IgD-negative memory B cell (primary cell): ENCODE measurements at regions not wholly inside any gene's neighbourhood (a gene's known extent, or its start where the extent isn't known, plus 50 kb on each side); places are given as distances from the start of the nearest gene placed in this dataset.

Source experiments
- H3K27ac Mint-ChIP-seq, 3 donors: one replicate each; pipeline ENCODE4 v1.8.0; 2020 to 2022; ENCODE audit warnings: mild to moderate bottlenecking in 3 of 3, mixed read lengths in 3 of 3, moderate library complexity in 1 of 3
- H3K27me3 Mint-ChIP-seq: one replicate; pipeline ENCODE4 v1.8.0; 2021; ENCODE audit warnings: mixed read lengths
- H3K36me3 Mint-ChIP-seq: one replicate; pipeline ENCODE4 v1.8.0; 2020; ENCODE audit warnings: mild to moderate bottlenecking, mixed read lengths
- H3K4me1 Mint-ChIP-seq, 3 donors: one replicate each; pipeline ENCODE4 v1.8.0; 2020 to 2022; ENCODE audit warnings: mixed read lengths in 3 of 3, mild to moderate bottlenecking in 1 of 3
- H3K4me3 Mint-ChIP-seq, 4 donors: one replicate each; pipeline ENCODE4 v1.8.0; 2020 to 2022; ENCODE audit warnings: mild to moderate bottlenecking in 4 of 4, mixed read lengths in 4 of 4, moderate library complexity in 3 of 4
- H3K9me3 Mint-ChIP-seq, 3 donors: one replicate each; pipeline ENCODE4 v1.8.0; 2020 to 2021; ENCODE audit warnings: mixed read lengths in 3 of 3, mild to moderate bottlenecking in 1 of 3

DNA sequence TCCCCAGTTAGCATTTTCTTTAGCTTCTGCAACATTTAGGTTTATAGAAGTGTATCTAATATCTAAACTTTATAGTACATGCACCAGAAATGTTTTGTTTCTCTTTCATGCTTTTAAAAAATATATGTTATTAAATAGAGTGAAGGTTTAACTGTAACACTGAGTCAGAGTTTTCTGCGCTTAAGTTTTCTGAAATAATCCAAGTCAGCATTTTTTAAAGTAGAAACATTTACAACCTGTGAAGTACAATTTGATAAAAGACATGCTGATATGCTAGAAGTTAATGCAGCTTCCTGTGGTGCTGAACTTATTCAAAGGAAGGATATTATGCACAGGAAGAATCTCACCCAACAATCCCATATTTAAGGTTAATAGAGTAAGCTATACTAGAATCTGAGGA lies 1096.8 kb downstream of the LRFN5 start:
- Mint-ChIP-seq H3K27me3 (no peaks in the 10 kb centered on the region), H3K9me3 (peaks cover 0 to 2% (median 0%) of the 10 kb centered on the region in 3 donors)

DNA sequence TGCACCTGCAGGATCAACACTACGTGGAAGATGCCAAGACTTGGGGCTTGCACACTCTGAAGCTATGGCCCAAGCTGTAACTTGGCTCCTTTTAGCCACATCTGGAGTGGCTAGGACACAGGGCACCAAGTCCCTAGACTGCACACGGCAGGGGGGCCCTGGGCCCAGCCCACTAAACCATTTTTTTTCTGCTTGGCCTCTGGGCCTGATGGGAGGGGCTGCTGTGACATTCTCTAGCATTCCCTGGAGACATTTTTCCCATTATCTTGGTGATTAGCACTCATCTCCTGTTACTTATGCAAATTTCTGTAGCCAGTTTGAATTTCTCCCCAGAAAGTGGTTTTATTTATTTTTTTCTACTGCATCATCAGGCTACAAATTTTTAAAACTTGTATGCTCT lies 1080.7 kb downstream of the LRFN5 start:
- no peak overlapping the region for H3K4me3 Mint-ChIP-seq
- no peaks in the 10 kb centered on the region for H3K36me3 Mint-ChIP-seq
- no peak overlapping the region for H3K27ac Mint-ChIP-seq
- no peaks in the 10 kb centered on the region for H3K27me3 Mint-ChIP-seq
- peaks cover 0 to 3% (median 2%) of the 10 kb centered on the region in 3 donors for H3K9me3 Mint-ChIP-seq
- H3K4me1 Mint-ChIP-seq, result no peaks in the 10 kb centered on the region

More for the DNA sequence above, 1096.8 kb downstream of the LRFN5 start:
- Mint-ChIP-seq H3K4me1 (no peaks in the 10 kb centered on the region), H3K27ac (no peak overlapping the region), H3K4me3 (no peak overlapping the region), H3K36me3 (no peaks in the 10 kb centered on the region)

DNA sequence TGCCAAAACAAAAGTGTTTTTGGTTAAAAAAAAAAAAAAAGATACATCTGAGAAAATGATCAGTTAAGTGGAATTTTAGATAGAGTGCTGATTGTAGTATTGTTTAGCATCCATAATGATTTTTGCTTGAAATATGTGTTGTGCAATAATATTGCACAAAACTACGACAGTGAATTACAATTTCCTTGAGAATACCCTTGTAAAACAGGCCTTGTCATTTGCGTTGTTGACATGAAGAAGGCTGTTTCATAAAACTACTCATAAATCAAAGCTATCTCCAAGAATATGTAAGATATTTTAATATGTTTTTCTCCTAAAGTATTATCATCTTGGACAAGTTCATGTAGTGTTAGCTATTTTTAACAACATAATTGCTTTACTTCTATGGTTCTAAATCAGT lies 1077.0 kb downstream of the LRFN5 start:
- Mint-ChIP-seq H3K4me3 (no peak overlapping the region), H3K9me3 (peaks cover 2 to 4% (median 2%) of the 10 kb centered on the region in 3 donors)

DNA sequence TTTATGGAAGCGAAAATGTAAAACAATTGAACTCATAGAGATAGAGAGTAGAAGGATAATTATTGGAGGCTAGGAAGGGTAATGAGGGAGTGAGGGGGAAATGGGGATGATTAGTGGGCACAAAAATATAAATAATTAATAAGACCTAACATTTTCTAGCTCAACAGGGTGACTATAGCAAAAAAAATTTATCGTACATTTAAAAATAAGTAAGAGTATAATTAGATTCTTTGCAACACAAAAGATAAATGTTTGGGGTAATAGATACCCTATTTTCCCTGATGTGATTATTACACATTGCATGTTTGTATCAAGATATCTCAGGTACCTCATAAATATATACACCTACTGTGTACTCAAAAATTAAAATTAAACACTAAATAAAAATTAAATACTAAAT lies 1070.0 kb downstream of the LRFN5 start:
- H3K4me1 Mint-ChIP-seq, result no peaks in the 10 kb centered on the region
- H3K4me3 Mint-ChIP-seq, result no peak overlapping the region
- peak overlapping the region in 1 of 3 donors; percentile 91 for H3K27ac Mint-ChIP-seq
- peaks cover 1% of the 10 kb centered on the region for H3K36me3 Mint-ChIP-seq
- H3K9me3 Mint-ChIP-seq, result peaks cover 0 to 4% (median 1%) of the 10 kb centered on the region in 3 donors
- H3K27me3 Mint-ChIP-seq, result no peaks in the 10 kb centered on the region

More for the DNA sequence above, 1077.0 kb downstream of the LRFN5 start:
- Mint-ChIP-seq H3K27ac (no peak overlapping the region), H3K36me3 (no peaks in the 10 kb centered on the region), H3K27me3 (no peaks in the 10 kb centered on the region), H3K4me1 (no peaks in the 10 kb centered on the region)

DNA sequence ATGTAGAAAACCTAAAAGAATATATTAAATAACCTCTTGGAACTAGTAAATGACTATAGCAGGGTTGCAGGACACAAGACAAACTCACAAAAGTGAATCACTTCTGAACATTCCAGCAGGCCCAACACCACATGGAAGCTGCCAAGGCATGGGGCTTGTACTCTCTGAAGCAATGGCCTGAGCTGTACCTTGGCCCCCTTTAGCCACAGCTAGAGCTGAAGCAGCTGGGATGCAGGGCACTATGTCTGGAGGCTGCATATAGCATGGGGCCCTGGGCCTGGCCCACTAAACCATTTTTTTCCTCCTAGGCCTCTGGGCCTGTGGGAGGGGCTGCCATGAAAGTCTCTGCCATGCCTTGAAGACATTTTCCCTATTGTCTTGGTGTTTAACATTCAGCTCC lies 1067.3 kb downstream of the LRFN5 start:
- no peaks in the 10 kb centered on the region for H3K27me3 Mint-ChIP-seq
- no peak overlapping the region for H3K4me3 Mint-ChIP-seq
- no peaks in the 10 kb centered on the region for H3K4me1 Mint-ChIP-seq
- H3K27ac Mint-ChIP-seq, result no peak overlapping the region
- peaks cover 1% of the 10 kb centered on the region for H3K36me3 Mint-ChIP-seq
- peaks cover 0 to 1% (median under 1%) of the 10 kb centered on the region in 3 donors for H3K9me3 Mint-ChIP-seq

DNA sequence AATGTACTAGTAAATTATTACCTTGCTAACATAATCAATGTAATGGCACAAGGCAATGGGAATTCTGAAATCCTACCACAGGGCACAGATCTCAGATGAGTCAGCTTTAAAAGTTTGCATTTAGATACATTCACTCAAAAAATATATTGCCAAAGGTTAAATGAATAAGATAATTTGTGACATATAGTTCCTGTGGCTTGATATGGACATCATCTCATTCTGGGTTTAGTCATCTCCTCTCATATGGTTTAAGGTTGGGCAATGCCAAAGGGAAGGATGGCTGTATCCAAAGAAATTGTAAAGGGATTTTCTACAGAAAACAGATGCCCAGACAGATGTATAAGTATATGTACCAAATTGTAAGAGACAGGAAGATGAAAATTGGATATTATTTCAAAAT lies 1065.0 kb downstream of the LRFN5 start:
- Mint-ChIP-seq H3K27ac (no peak overlapping the region), H3K4me1 (no peaks in the 10 kb centered on the region), H3K4me3 (no peak overlapping the region), H3K27me3 (no peaks in the 10 kb centered on the region), H3K36me3 (peaks cover 1% of the 10 kb centered on the region), H3K9me3 (peaks cover 0 to 1% (median 1%) of the 10 kb centered on the region in 3 donors)

DNA sequence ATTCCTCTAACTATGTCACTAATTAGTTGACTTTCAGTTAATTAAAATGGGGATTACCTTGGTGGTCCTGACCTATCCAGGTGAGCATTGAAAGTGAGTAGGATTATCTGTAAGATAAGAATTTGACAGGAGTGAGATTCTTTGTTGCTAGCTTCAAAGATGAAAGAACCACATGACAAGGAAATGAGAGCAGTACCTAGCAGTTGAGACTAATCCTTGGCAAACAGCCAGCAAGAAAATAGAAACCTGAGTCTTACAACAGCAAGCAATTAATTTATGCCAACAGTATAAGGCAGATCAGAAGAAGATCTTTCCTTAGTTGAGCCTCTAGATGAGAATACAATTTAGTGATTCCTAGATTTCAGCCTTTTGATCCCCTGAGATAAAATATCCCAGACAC lies 1058.4 kb downstream of the LRFN5 start:
- no peaks in the 10 kb centered on the region for H3K4me1 Mint-ChIP-seq
- no peaks in the 10 kb centered on the region for H3K27me3 Mint-ChIP-seq
- no peak overlapping the region for H3K27ac Mint-ChIP-seq
- H3K9me3 Mint-ChIP-seq, result peaks cover 2 to 7% (median 3%) of the 10 kb centered on the region in 3 donors
- H3K36me3 Mint-ChIP-seq, result no peaks in the 10 kb centered on the region
- H3K4me3 Mint-ChIP-seq, result no peak overlapping the region

DNA sequence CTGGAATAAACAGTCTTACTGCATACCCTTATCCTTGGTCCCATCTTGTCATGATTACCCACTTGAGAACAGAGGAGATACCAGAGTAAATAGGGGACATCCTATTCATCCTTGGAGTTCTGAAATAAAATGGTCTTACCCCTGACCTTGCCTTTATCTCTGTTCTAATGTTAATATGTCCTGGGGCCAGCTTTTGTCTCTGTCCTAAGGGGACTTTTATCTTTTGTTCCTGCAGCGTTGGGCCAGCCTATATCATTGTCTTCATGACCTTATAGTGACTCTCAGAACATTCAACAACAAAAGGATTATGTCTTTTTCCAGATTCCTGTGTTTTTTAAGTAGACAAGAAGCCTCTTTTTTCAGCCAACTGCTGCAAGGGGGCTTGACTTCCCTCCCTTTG lies 1057.5 kb downstream of the LRFN5 start:
- H3K27ac Mint-ChIP-seq, result no peak overlapping the region
- H3K4me3 Mint-ChIP-seq, result no peak overlapping the region

DNA sequence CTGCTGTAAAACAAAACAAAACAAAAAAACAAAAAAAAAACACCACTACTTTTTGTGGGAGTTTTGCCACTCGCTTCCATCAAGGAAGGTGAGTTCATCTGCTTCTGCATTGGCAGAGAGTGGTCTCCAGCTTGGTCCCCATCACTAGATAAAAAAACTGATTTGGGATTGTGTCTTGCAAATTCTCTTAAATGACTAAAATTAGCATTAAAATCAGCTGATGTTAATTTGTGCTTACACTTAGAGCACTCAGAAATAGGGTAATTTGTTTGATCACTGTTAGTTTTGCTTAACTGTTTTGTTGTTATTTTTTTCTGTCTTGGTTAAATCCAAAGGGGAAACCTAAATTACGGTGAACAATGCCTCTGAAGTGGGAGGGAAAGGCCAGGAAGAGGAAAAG lies 1048.0 kb downstream of the LRFN5 start:
- Mint-ChIP-seq H3K27ac (no peak overlapping the region), H3K27me3 (no peaks in the 10 kb centered on the region), H3K36me3 (no peaks in the 10 kb centered on the region), H3K9me3 (peaks cover 0 to 4% (median 4%) of the 10 kb centered on the region in 3 donors), H3K4me1 (no peaks in the 10 kb centered on the region), H3K4me3 (no peak overlapping the region)

More for the DNA sequence above, 1057.5 kb downstream of the LRFN5 start:
- Mint-ChIP-seq H3K4me1 (no peaks in the 10 kb centered on the region), H3K36me3 (no peaks in the 10 kb centered on the region), H3K27me3 (no peaks in the 10 kb centered on the region), H3K9me3 (peaks cover 2 to 7% (median 3%) of the 10 kb centered on the region in 3 donors)

DNA sequence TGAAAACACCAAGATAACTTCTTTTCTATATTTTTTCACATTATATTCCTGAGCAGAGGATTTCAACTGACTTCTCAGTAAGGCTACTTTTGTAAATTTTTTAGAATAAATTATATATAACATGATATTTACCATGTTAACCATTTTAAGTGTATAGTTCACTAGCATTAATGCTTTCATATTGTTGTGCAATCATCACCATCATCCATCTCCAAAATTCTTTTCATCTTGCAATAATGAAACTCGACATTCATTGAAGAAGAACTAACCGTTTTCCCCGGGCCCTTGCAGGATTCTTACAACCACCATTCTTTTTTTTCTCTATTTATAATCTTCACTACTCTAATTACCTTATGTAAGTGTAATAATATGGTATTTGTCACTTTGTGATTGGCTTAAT lies 1036.1 kb downstream of the LRFN5 start:
- no peak overlapping the region for H3K4me3 Mint-ChIP-seq
- peaks cover 0 to 9% (median 2%) of the 10 kb centered on the region in 3 donors for H3K9me3 Mint-ChIP-seq
- no peaks in the 10 kb centered on the region for H3K27me3 Mint-ChIP-seq
- no peaks in the 10 kb centered on the region for H3K36me3 Mint-ChIP-seq
- H3K4me1 Mint-ChIP-seq, result peaks cover 0 to 1% (median 0%) of the 10 kb centered on the region in 3 donors
- H3K27ac Mint-ChIP-seq, result no peak overlapping the region

DNA sequence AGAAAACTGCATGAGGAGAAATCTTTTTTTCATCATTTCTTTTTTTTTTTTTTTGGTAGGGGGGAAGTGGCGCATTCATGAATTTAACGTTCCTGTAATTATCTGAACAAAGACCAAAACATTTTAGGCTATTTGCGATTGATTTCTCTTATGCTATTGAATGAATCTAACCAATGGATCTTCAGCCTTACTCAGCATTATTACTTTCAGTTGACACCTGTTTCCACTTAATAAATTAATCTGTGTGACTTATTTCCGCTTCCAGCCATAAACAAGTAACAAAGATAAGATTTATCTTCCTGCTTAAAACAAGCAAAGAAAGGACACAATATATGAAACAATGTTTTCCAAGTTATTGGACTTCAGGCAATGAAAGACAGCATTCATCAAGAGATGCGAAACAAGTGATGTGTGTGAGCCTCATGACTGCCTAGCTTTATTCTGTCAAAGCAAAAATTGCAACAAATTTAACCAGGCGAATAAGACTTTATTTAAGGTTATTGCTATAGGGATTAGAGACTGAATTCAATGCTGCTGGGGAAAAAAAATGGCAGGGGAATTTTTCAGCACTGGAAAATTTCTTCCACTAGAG lies 1026.9 kb downstream of the LRFN5 start:
- no peak overlapping the region for H3K27ac Mint-ChIP-seq
- no peak overlapping the region for H3K4me3 Mint-ChIP-seq
- H3K9me3 Mint-ChIP-seq, result no peaks in the 10 kb centered on the region
- no peaks in the 10 kb centered on the region for H3K27me3 Mint-ChIP-seq
- H3K4me1 Mint-ChIP-seq, result peaks cover 0 to 4% (median 4%) of the 10 kb centered on the region in 3 donors
- H3K36me3 Mint-ChIP-seq, result no peaks in the 10 kb centered on the region

DNA sequence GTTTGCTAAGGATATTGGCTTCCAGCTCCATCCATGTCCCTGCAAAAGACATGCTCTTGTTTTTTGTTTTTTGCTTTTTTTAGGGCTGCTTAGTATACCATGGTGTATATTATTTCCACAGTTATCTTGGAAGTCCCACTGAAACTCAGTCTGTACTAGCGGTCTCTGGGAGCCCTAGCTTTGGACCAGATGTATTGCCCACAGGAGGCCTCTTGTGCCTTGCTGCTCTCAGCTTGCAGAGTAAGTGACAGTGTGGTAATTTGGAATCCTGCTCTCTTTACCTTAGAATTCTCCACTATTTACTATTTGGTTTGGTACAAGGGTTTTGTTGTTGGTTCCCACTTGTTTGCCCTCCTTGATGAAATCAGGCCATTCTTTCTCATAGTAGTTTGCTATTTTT lies 1022.9 kb downstream of the LRFN5 start:
- Mint-ChIP-seq H3K27me3 (no peaks in the 10 kb centered on the region), H3K27ac (no peak overlapping the region), H3K4me1 (peaks cover 0 to 6% (median 4%) of the 10 kb centered on the region in 3 donors), H3K4me3 (no peak overlapping the region), H3K36me3 (no peaks in the 10 kb centered on the region), H3K9me3 (no peaks in the 10 kb centered on the region)

DNA sequence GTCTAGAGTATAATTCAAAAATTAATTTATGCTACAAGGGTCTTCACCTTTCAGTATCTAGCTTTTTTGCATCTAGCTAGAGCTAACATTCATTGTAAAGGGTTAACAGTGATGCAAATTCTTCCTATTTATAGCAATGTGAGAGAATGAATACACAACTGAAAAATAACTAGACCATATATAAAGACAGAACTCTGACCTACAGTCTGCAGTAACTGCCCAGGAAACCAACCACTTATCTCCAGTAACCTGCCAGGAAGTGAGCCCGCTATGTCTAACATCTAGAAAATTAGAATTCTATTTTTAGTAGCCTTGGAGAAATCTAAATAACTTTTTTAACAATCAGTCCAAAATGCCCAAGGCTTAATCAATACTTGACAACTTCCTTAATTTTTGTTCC lies 1021.9 kb downstream of the LRFN5 start:
- no peak overlapping the region for H3K4me3 Mint-ChIP-seq
- H3K9me3 Mint-ChIP-seq, result no peaks in the 10 kb centered on the region
- peaks cover 0 to 6% (median 4%) of the 10 kb centered on the region in 3 donors for H3K4me1 Mint-ChIP-seq
- H3K27ac Mint-ChIP-seq, result no peak overlapping the region
- no peaks in the 10 kb centered on the region for H3K27me3 Mint-ChIP-seq
- no peaks in the 10 kb centered on the region for H3K36me3 Mint-ChIP-seq

DNA sequence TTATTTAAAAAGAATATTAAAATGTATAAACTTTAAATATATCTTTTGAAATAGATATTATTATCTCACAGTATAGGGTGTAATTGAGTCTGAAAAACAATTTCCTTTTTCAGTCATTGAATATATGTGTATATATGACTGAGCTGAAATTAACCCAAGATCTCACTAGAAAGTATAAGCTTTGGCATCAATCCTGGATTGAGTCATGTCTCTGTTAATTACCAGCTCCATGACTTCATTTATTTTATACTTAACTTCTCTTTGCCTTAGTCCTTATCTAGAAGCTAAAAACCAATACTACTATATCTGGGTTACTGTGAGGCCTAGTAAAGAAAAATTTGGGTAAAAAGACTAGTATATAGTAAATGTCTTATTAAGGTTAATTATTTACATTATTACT lies 1020.3 kb downstream of the LRFN5 start:
- Mint-ChIP-seq H3K36me3 (no peaks in the 10 kb centered on the region), H3K27me3 (no peaks in the 10 kb centered on the region), H3K9me3 (no peaks in the 10 kb centered on the region), H3K4me1 (peaks cover 0 to 6% (median 4%) of the 10 kb centered on the region in 3 donors), H3K27ac (no peak overlapping the region), H3K4me3 (no peak overlapping the region)

DNA sequence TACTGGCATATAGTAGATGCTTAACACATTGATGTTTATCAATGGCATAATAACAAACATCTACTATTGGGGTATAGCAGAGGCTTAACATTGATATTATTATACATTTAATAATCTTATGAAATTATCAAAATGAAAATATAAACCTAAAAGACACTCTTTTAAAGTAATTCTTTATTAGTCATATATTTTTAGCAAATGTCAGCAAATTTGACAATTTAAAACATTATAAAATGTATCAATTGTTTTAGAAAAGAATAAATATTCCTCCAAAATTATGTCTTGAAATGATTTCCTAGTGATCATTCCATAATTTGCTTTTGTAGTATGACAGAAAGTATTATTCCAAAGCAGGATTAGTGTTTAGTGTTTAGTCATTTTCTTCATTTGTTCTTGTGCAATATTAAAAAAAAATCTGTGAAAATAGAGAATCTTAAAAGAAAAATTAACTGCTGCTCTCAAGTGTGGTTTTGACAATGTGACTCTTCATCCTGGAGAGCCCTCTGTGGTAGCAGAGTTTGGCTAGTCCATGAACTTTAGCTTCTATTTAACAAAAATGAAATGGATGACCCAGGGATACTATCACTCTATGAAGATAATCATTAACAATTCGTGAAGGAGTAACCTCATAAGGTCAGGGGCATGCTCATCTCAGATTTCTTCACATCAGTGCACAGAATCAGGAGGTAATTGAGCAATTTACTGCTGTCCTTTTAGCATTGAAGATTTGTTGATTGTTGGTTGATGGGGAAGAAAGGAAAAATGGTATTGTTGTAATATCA lies 1018.5 kb downstream of the LRFN5 start:
- no peaks in the 10 kb centered on the region for H3K27me3 Mint-ChIP-seq
- H3K4me3 Mint-ChIP-seq, result no peak overlapping the region
- peaks cover 0 to 6% (median 4%) of the 10 kb centered on the region in 3 donors for H3K4me1 Mint-ChIP-seq
- no peaks in the 10 kb centered on the region for H3K36me3 Mint-ChIP-seq
- no peak overlapping the region for H3K27ac Mint-ChIP-seq
- H3K9me3 Mint-ChIP-seq, result no peaks in the 10 kb centered on the region

DNA sequence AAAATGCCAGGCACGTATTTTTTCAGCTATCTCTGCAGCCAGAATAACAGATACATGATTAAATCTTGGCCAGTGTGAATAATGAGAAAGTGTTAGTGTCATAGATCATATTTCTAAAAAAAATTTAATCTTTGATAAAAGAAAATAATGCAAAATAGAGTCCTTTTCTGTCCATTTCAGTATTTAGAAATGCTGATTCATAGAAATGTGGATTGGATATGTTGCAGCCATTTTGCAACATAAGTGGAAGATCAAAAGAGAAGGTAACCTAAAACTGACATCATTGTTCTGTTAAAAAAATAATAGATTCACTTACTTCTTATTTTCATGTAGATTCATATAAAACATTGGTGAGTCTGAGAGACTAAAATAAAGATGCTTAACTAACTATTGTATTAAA lies 1010.3 kb downstream of the LRFN5 start:
- no peak overlapping the region for H3K4me3 Mint-ChIP-seq
- H3K36me3 Mint-ChIP-seq, result no peaks in the 10 kb centered on the region
- no peaks in the 10 kb centered on the region for H3K9me3 Mint-ChIP-seq
- H3K27ac Mint-ChIP-seq, result no peak overlapping the region
- H3K4me1 Mint-ChIP-seq, result peaks cover 0 to 2% (median 0%) of the 10 kb centered on the region in 3 donors
- no peaks in the 10 kb centered on the region for H3K27me3 Mint-ChIP-seq
